PC-3 (cell line): ENCODE measurements at regions not wholly inside any gene's neighbourhood (a gene's known extent, or its start where the extent isn't known, plus 50 kb on each side); places are given as distances from the start of the nearest gene placed in this dataset.

ENCODE experiments used
- EZH2phosphoT487 ChIP-seq: fragments of 300-600 bp; sonication (generic); IDR thresholded peaks from 2 replicates; pipeline ENCODE4 v1.6.1; 2018; ENCODE audit warnings: mild to moderate bottlenecking, antibody characterized with exemption, low read length, borderline replicate concordance
- TF ChIP-seq, protein P1 (sequence below): fragments of 300-600 bp; sonication (generic); conservative IDR thresholded peaks from 2 replicates; pipeline ENCODE4 v1.5.1; 2017; ENCODE audit warnings: antibody characterized with exemption, low read depth, mild to moderate bottlenecking, low read length

DNA sequence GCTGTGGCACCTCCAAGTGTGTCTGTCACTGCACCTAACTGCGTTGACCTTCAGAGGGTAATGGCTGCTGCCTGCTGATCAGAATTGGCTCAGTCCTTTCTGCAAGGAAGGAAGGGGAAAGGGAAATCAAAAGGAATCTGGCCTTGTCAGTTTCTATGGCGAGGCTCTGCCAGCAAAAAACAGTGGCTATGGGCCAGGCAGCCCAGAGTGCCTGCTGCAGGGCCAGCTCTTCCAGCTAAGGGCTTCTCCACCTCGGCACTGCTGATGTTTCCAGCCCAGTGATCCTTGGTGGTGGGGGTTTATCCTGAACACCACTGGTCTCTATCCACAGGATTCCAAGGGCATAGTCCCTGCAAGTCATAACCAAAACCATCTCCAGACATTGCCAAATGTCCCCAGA is 184.3 kb downstream of the TJP1 start:
- TF ChIP-seq, protein P1, sequence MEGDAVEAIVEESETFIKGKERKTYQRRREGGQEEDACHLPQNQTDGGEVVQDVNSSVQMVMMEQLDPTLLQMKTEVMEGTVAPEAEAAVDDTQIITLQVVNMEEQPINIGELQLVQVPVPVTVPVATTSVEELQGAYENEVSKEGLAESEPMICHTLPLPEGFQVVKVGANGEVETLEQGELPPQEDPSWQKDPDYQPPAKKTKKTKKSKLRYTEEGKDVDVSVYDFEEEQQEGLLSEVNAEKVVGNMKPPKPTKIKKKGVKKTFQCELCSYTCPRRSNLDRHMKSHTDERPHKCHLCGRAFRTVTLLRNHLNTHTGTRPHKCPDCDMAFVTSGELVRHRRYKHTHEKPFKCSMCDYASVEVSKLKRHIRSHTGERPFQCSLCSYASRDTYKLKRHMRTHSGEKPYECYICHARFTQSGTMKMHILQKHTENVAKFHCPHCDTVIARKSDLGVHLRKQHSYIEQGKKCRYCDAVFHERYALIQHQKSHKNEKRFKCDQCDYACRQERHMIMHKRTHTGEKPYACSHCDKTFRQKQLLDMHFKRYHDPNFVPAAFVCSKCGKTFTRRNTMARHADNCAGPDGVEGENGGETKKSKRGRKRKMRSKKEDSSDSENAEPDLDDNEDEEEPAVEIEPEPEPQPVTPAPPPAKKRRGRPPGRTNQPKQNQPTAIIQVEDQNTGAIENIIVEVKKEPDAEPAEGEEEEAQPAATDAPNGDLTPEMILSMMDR = no peak
- TF ChIP-seq EZH2phosphoT487 = no peak
